HTR-8/SVneo (cell line): ENCODE measurements at regions not wholly inside any gene's neighbourhood (a gene's known extent, or its start where the extent isn't known, plus 50 kb on each side); places are given as distances from the start of the nearest gene placed in this dataset.
"Not testable (repeated sequence)": the region's sequence is repeated elsewhere in the genome, so short reads cannot be mapped to it uniquely, and the experiment has no call there.

Experiments used
- DNase-seq: peaks from one replicate; pipeline ENCODE4 v3.0.0; 2011; ENCODE audit warnings: low spot score, mixed read lengths; ENCODE audit not compliant: insufficient read length
- FAIRE-seq: peaks from 2 replicates; lab custom pipeline; 2011; peaks lifted over from hg19 to GRCh38; lab: Jason Lieb, UNC

- no peak for DNase-seq
- no peak for FAIRE-seq
These were observed 1097.3 kb upstream of the FLRT2 start for GRCh38 chr14:84432676-84433075.

- DNase-seq (no peak), FAIRE-seq (no peak)
These were observed 1096.0 kb upstream of the FLRT2 start for GRCh38 chr14:84433961-84434360.

GRCh38 chr14:84435820-84436324 is 1094.1 kb upstream of the FLRT2 start:
- DNase-seq (no peak), FAIRE-seq (no peak)

- FAIRE-seq (no peak), DNase-seq (no peak)
These were observed 1093.4 kb upstream of the FLRT2 start for GRCh38 chr14:84436528-84436927.

- DNase-seq (no peak), FAIRE-seq (no peak)
These were observed 1087.4 kb upstream of the FLRT2 start for GRCh38 chr14:84442521-84442920.

- no peak for FAIRE-seq
- no peak for DNase-seq
These were observed 1084.5 kb upstream of the FLRT2 start for GRCh38 chr14:84445486-84445885.

- FAIRE-seq: no peak
- no peak for DNase-seq
These were observed 1083.7 kb upstream of the FLRT2 start for GRCh38 chr14:84446250-84446649.

- DNase-seq (no peak), FAIRE-seq (no peak)
These were observed 1076.5 kb upstream of the FLRT2 start for GRCh38 chr14:84453307-84453950.

GRCh38 chr14:84454114-84454513 is 1075.8 kb upstream of the FLRT2 start:
- FAIRE-seq (no peak), DNase-seq (no peak)

- FAIRE-seq (no peak), DNase-seq (no peak)
These were observed 1073.0 kb upstream of the FLRT2 start for GRCh38 chr14:84456946-84457345.

- FAIRE-seq (no peak), DNase-seq (no peak)
These were observed 1071.1 kb upstream of the FLRT2 start for GRCh38 chr14:84458881-84459280.

GRCh38 chr14:84465880-84466279 is 1064.1 kb upstream of the FLRT2 start:
- no peak for FAIRE-seq
- DNase-seq: no peak

- FAIRE-seq: no peak
- DNase-seq: no peak
These were observed 1061.8 kb upstream of the FLRT2 start for GRCh38 chr14:84468153-84468552.

GRCh38 chr14:84477996-84478395 is 1051.9 kb upstream of the FLRT2 start:
- FAIRE-seq (no peak), DNase-seq (no peak)

- FAIRE-seq: no peak
- peak; percentile 53 for DNase-seq
These were observed 1047.5 kb upstream of the FLRT2 start for GRCh38 chr14:84482256-84483071.

GRCh38 chr14:84483072-84483420 is 1046.9 kb upstream of the FLRT2 start:
- no peak for DNase-seq
- no peak for FAIRE-seq

GRCh38 chr14:84484243-84484642 is 1045.7 kb upstream of the FLRT2 start:
- not testable (repeated sequence) for FAIRE-seq

GRCh38 chr14:84485036-84485435 is 1044.9 kb upstream of the FLRT2 start:
- DNase-seq (no peak), FAIRE-seq (no peak)

More at GRCh38 chr14:84484243-84484642, 1045.7 kb upstream of the FLRT2 start:
- DNase-seq: not testable (repeated sequence)

- no peak for FAIRE-seq
- DNase-seq: no peak
These were observed 1039.9 kb upstream of the FLRT2 start for GRCh38 chr14:84490081-84490480.

- DNase-seq: no peak
- FAIRE-seq: no peak
These were observed 1037.3 kb upstream of the FLRT2 start for GRCh38 chr14:84492685-84493084.

GRCh38 chr14:84493779-84494178 is 1036.2 kb upstream of the FLRT2 start:
- FAIRE-seq: no peak
- DNase-seq: no peak

- no peak for DNase-seq
- no peak for FAIRE-seq
These were observed 1033.3 kb upstream of the FLRT2 start for GRCh38 chr14:84496677-84497076.
